AG04450 (cell line): ENCODE measurements at regions not wholly inside any gene's neighbourhood (a gene's known extent, or its start where the extent isn't known, plus 50 kb on each side); places are given as distances from the start of the nearest gene placed in this dataset.

Source experiments
- CTCF ChIA-PET: fragments of 300-600, 350-600 bp; formaldehyde crosslinking; extraction: SDS; loops from one replicate; lab custom pipeline; 2022; ENCODE audit warnings: antibody characterized with exemption, inconsistent platforms; lab: Charles Lee
- POLR2A ChIA-PET: fragments of 350-600 bp; formaldehyde crosslinking; extraction: SDS; loops from one replicate; lab custom pipeline; 2021; ENCODE audit warnings: antibody characterized with exemption, inconsistent platforms; lab: Yijun Ruan, JAX
- DNase-seq: peaks from one replicate; pipeline ENCODE4 v3.0.0-alpha.2; 2011; ENCODE audit warnings: low read depth, low spot score
- H3K27ac ChIP-seq: one replicate; pipeline ENCODE4 v1.5.1; 2012; ENCODE audit warnings: low read depth, low read length, control low read depth
- H3K27me3 ChIP-seq: one replicate; pipeline ENCODE4 v1.6.0; 2012; ENCODE audit warnings: low read length; ENCODE audit not compliant: control insufficient read depth, insufficient read depth
- H3K4me3 ChIP-seq: 2 replicates; pipeline ENCODE4 v1.5.1; 2011; ENCODE audit warnings: mild to moderate bottlenecking, low read depth, low read length, control low read depth
- H3K9me3 ChIP-seq: 2 replicates; pipeline ENCODE4 v1.5.1; 2012; ENCODE audit warnings: low read length; ENCODE audit not compliant: control insufficient read depth, insufficient read depth
- TF ChIP-seq, protein P1 (sequence below): IDR thresholded peaks from 2 replicates; pipeline ENCODE4 v1.5.1; 2011; ENCODE audit warnings: low read depth, low read length, control low read depth, inconsistent platforms

DNA sequence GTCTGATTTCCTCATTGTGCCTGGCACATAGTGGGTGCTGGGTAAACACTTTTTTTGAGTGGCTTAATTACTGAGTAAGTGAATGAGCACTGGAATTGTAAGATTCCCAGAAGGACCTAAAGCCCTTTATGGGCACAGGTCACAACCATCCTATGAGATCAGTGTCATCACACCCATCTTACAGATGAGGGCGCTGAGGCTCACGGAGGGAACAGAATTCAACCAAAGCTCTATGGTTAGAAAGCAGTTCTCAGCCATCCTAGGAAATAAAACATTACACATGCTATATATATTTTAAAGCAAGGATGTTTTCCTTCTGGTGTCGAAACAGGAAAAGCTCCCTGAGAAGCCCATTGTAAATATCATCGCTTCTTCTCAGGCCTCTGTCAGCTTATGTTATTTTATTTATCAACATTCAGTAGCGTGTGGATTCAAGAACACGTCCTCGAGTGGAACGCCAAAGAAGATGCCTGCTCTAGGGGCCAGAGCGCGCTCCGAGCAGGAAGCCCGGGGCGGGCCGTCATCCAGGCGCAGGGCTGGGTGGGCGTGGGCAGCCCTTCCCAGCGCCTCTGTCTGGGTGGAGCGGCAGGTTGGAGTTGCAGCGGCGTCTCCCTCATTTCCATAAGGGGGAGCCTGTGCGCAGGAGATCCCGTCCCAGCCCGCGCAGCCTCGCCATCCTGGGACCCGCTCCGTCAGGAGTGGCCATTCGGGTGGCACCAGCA lies 155.8 kb upstream of the SMIM23 start:
- TF ChIP-seq, protein P1, sequence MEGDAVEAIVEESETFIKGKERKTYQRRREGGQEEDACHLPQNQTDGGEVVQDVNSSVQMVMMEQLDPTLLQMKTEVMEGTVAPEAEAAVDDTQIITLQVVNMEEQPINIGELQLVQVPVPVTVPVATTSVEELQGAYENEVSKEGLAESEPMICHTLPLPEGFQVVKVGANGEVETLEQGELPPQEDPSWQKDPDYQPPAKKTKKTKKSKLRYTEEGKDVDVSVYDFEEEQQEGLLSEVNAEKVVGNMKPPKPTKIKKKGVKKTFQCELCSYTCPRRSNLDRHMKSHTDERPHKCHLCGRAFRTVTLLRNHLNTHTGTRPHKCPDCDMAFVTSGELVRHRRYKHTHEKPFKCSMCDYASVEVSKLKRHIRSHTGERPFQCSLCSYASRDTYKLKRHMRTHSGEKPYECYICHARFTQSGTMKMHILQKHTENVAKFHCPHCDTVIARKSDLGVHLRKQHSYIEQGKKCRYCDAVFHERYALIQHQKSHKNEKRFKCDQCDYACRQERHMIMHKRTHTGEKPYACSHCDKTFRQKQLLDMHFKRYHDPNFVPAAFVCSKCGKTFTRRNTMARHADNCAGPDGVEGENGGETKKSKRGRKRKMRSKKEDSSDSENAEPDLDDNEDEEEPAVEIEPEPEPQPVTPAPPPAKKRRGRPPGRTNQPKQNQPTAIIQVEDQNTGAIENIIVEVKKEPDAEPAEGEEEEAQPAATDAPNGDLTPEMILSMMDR = peak; percentile 69
- H3K9me3 ChIP-seq = no peaks in the 10 kb centered on the region
- peak overlapping the region; percentile 33 for H3K4me3 ChIP-seq
- CTCF ChIA-PET = interaction anchor here (0.6 to 2.1 kb wide), 22 partner anchors 8 to 282 kb away, joined by 3 to 24 read pairs (median 4); partner anchors contain the start of gene FGF18
- POLR2A ChIA-PET = no interaction called here
- peak; percentile 11 for DNase-seq
- H3K27ac ChIP-seq = no peak overlapping the region
- peaks cover 41% of the 10 kb centered on the region for H3K27me3 ChIP-seq

DNA sequence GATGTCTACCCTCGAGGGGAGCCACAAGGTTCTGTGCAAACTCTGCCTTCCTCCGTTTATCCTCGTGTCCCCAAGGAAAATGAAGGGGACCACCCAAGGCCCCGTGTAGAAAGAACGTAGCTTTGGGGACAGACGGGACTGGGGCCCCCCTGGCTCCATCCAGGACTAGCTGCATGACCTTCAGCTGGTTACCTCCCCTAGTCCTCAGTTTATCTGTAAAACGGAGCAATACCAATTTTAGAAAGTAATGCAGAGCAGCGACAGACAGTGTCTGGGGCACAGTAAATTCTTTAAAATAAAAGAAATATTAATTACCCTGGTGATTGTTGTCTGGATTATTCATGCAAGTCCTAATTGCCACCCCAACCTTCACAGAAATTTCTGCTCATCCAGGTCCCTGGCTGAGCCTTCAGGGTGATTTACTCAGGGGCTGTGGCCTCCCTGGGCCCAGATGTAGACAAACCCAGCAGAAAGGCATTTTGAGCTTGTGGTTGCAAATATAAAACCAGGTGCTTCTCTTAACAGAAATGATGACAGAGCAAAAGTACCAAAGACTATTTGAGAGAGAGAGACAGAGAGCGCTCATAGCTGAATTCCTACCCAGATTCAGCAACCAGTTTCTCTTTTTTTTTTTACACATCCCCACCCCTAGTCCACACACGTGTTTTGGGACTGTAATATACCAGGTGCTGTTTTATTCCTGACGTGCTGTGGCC lies 155.1 kb upstream of the SMIM23 start:
- ChIA-PET CTCF (interaction anchor here (0.6 to 2.1 kb wide), 13 partner anchors 9 to 281 kb away, joined by 3 to 24 read pairs (median 6); partner anchors contain the start of gene FGF18), POLR2A (no interaction called here)
- Histone ChIP-seq H3K4me3 (peak overlapping the region; percentile 33), H3K9me3 (no peaks in the 10 kb centered on the region), H3K27me3 (peaks cover 42% of the 10 kb centered on the region), H3K27ac (no peak overlapping the region)
- DNase-seq = no peak
- TF ChIP-seq, protein P1 = no peak

DNA sequence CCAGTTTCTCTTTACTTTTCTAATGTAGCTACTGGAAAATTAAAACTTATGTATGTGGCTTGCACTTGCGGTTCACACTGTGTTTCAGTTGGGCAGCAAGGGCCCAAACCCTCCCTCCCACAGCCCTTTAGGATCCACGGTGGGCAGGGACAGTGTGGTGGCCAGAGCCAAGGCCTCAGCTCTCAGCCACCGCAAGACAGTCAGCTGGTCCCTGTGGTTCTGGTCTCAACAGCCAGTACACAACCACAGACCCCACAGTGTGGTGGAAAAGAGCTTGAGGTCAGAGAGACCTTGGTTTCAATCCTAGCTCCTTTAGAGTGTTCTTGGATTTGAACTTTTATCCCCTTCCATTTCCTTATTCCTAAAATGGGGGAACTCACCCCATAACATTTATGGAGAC lies 153.0 kb upstream of the SMIM23 start:
- H3K9me3 ChIP-seq = no peaks in the 10 kb centered on the region
- TF ChIP-seq, protein P1 = no peak
- DNase-seq = no peak
- CTCF ChIA-PET = interaction anchor here (0.6 to 1.7 kb wide), 5 partner anchors 11 to 488 kb away, joined by 3 to 7 read pairs (median 3); no protein-coding TSS in a partner anchor
- H3K27ac ChIP-seq = no peak overlapping the region
- no peak overlapping the region for H3K4me3 ChIP-seq
- POLR2A ChIA-PET = no interaction called here
- H3K27me3 ChIP-seq = peaks cover 27% of the 10 kb centered on the region

DNA sequence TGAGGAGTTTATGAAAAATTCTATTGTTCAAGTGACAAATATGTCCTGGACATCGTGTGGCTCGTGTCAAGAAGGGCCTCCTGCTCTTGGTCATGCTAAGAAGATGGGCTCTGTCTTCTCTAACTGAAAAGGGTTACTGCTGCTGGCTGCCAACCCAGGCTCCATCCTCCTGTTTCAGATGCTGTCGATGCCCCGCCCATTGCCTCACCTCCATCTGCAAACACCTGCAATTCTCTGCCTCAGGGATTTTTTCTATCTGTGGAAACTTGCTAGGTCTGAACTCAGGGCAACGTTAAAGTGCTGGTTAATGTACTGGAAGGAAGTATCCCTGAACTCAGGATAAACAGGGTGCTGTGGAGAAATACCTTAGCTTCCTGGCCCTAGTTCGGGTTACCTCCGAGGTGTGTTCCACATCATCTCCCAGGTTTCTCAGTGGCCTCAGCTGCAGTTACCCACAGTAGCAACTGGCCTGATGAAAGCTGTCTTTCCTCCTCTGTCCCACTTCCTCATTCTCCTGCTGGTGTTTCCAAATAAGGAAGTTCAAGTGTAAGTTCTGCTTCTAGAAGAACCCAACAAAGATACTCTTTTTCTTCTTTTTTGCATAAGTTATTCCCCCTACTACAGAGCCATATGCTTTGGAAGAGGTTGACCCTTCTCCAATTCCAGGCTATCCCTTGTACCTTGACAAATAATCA lies 151.7 kb upstream of the SMIM23 start:
- Histone ChIP-seq H3K9me3 (no peaks in the 10 kb centered on the region), H3K27me3 (peaks cover 16% of the 10 kb centered on the region), H3K27ac (no peak overlapping the region), H3K4me3 (no peak overlapping the region)
- TF ChIP-seq, protein P1 = no peak
- no peak for DNase-seq
- POLR2A ChIA-PET = no interaction called here
- CTCF ChIA-PET = no interaction called here
